Esophagus muscularis mucosa (tissue), 4 donors: ENCODE measurements at regions not wholly inside any gene's neighbourhood (a gene's known extent, or its start where the extent isn't known, plus 50 kb on each side); places are given as distances from the start of the nearest gene placed in this dataset.

Source experiments
- DNase-seq: peaks from one replicate; pipeline ENCODE4 v3.0.0-alpha.2; 2017; ENCODE audit errors: extremely low spot score
- H3K27ac ChIP-seq, 4 donors: fragments of 200-600 bp; sonication (generic); replicated peaks in 1 of 4; 1 replicate in 3 of 4; 2 replicates in 1 of 4; pipeline ENCODE4 v1.5.1; 2016 to 2019; ENCODE audit warnings: mild to moderate bottlenecking in 1 of 4
- H3K27me3 ChIP-seq, 4 donors: fragments of 200-600 bp; sonication (generic); one replicate each; pipeline versions ENCODE4 v1.5.1 to v1.6.0; 2016 to 2019
- H3K36me3 ChIP-seq, 4 donors: fragments of 200-600 bp; sonication (generic); one replicate each; pipeline ENCODE4 v1.5.1; 2016 to 2019
- H3K4me1 ChIP-seq, 4 donors: fragments of 200-600 bp; sonication (generic); one replicate each; pipeline ENCODE4 v1.5.1; 2016 to 2019
- H3K4me3 ChIP-seq, 4 donors: fragments of 200-600 bp; sonication (generic); 1 replicate in 2 of 4; 2 replicates in 2 of 4; pipeline ENCODE4 v1.5.1; 2016 to 2019; ENCODE audit warnings: mild to moderate bottlenecking in 4 of 4, moderate library complexity in 1 of 4
- H3K9me3 ChIP-seq, 4 donors: fragments of 200-600 bp; sonication (generic); 1 replicate in 3 of 4; 2 replicates in 1 of 4; pipeline ENCODE4 v1.5.1; 2016 to 2019
- EP300 ChIP-seq: sonication (generic); formaldehyde crosslinking; IDR thresholded peaks from one replicate; pipeline ENCODE4 v1.6.1; 2017; ENCODE audit warnings: antibody characterized with exemption
- POLR2A ChIP-seq: fragments of 450-650 bp; IDR thresholded peaks from one replicate; pipeline ENCODE4 v1.6.1; 2017; ENCODE audit warnings: antibody characterized with exemption, moderate library complexity, mild to moderate bottlenecking, low read depth
- POLR2AphosphoS5 ChIP-seq, 2 donors: sonication (generic); formaldehyde crosslinking; IDR thresholded peaks; one replicate each; pipeline ENCODE4 v1.6.1; 2017; ENCODE audit warnings: antibody characterized with exemption in 2 of 2
- WGBS: methylation state at CpG from one replicate; pipeline ENCODE4 v1.1.5; 2018; 5-methylcytosine and 5-hydroxymethylcytosine counted together
- intact Hi-C: fragments of 100-400 bp; cut with DNase I; formaldehyde crosslinking; loops from one replicate; pipeline ENCODE4 v1.15.1; 2023
- TF ChIP-seq, protein P1 (sequence below), 3 experiments: fragments of 200-600 bp in 2 of 3; fragments of 450-650 bp in 1 of 3; sonication (generic) in 2 of 3; IDR thresholded peaks; one replicate each; pipeline ENCODE4 v1.5.1; 2017 to 2019; ENCODE audit warnings: antibody characterized with exemption in 3 of 3, mild to moderate bottlenecking in 2 of 3, moderate library complexity in 1 of 3

DNA sequence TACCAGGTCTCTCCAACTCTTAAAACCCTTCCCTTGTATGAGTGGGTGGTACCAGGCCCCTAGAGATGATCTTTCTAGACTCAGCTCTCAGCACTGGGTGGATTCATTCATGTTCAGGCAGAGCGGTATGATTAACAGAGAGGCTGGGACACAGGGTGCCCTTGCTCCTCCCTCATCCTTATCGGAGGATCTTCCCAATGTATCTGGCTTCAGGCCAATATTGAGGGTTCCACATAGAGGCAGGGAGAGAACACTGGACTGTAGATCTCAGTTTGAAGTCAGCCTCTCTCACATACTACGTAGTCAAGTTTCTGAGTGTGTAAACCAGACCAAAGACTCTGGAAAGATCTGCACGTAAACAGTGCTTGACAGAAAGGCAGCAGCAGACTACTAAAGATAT, 366.2 kb downstream of the DHX35 start:
- Histone ChIP-seq H3K4me3 (no peak overlapping the region), H3K27ac (no peak overlapping the region), H3K4me1 (no peaks in the 10 kb centered on the region), H3K27me3 (no peaks in the 10 kb centered on the region), H3K36me3 (no peaks in the 10 kb centered on the region), H3K9me3 (no peaks in the 10 kb centered on the region)
- intact Hi-C loops: no loop called here
- DNase-seq: no peak
- TF ChIP-seq, protein P1, sequence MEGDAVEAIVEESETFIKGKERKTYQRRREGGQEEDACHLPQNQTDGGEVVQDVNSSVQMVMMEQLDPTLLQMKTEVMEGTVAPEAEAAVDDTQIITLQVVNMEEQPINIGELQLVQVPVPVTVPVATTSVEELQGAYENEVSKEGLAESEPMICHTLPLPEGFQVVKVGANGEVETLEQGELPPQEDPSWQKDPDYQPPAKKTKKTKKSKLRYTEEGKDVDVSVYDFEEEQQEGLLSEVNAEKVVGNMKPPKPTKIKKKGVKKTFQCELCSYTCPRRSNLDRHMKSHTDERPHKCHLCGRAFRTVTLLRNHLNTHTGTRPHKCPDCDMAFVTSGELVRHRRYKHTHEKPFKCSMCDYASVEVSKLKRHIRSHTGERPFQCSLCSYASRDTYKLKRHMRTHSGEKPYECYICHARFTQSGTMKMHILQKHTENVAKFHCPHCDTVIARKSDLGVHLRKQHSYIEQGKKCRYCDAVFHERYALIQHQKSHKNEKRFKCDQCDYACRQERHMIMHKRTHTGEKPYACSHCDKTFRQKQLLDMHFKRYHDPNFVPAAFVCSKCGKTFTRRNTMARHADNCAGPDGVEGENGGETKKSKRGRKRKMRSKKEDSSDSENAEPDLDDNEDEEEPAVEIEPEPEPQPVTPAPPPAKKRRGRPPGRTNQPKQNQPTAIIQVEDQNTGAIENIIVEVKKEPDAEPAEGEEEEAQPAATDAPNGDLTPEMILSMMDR (IDR thresholded peaks at IDR 0.05): no peak
- TF ChIP-seq POLR2A (no peak), POLR2AphosphoS5 (IDR thresholded peaks at IDR 0.05) (no peak), EP300 (no peak)
- WGBS: 73% methylated on average over 4 of the region's 4 CpGs

GRCh38 chr20:39326050-39326449, 363.9 kb downstream of the DHX35 start:
- Histone ChIP-seq H3K9me3 (no peaks in the 10 kb centered on the region), H3K36me3 (no peaks in the 10 kb centered on the region), H3K4me1 (no peaks in the 10 kb centered on the region), H3K4me3 (no peak overlapping the region), H3K27ac (no peak overlapping the region), H3K27me3 (no peaks in the 10 kb centered on the region)
- intact Hi-C loops: no loop called here
- 74% methylated on average over 3 of the region's 3 CpGs for WGBS
- TF ChIP-seq EP300 (no peak), POLR2AphosphoS5 (IDR thresholded peaks at IDR 0.05) (no peak), POLR2A (no peak)
- TF ChIP-seq, protein P1 (IDR thresholded peaks at IDR 0.05): no peak
- no peak for DNase-seq

- no peaks in the 10 kb centered on the region for H3K36me3 ChIP-seq
- DNase-seq: no peak
- WGBS: 26% methylated on average over 2 of the region's 2 CpGs
Observed at GRCh38 chr20:39318911-39319310, 356.8 kb downstream of the DHX35 start.

DNA sequence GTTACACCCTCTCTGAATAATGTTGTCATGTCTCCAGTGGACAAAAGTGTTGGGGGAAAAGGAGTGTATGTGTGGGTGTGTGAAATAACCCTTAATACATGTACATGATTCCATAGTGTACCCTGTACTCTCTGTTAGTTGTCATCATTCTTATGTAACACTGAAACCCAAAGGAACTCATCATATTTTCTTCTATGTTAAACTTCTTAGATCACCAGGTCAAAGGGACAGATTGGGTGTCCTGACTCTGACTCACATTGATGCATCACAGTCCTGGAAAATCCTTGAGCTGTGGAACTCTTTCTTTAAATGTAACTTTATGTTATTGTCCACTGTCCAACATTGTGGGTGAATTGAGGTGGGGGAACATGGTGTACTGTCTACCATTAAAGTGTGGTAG, 350.5 kb downstream of the DHX35 start:
- Histone ChIP-seq H3K36me3 (no peaks in the 10 kb centered on the region), H3K4me1 (peaks cover 0 to 5% (median 0%) of the 10 kb centered on the region in 4 donors), H3K9me3 (peaks cover 0 to 7% (median 3%) of the 10 kb centered on the region in 4 donors), H3K27ac (no peak overlapping the region), H3K27me3 (no peaks in the 10 kb centered on the region), H3K4me3 (no peak overlapping the region)
- intact Hi-C loops: no loop called here
- no peak for DNase-seq
- TF ChIP-seq, protein P1 (IDR thresholded peaks at IDR 0.05): no peak
- TF ChIP-seq EP300: no peak
- TF ChIP-seq POLR2AphosphoS5 (IDR thresholded peaks at IDR 0.05): no peak
- TF ChIP-seq POLR2A: no peak

More at GRCh38 chr20:39318911-39319310, 356.8 kb downstream of the DHX35 start:
- Histone ChIP-seq H3K4me3 (no peak overlapping the region), H3K4me1 (no peaks in the 10 kb centered on the region), H3K9me3 (no peaks in the 10 kb centered on the region), H3K27ac (no peak overlapping the region), H3K27me3 (no peaks in the 10 kb centered on the region)
- intact Hi-C loops: no loop called here
- no peak for TF ChIP-seq POLR2AphosphoS5 (IDR thresholded peaks at IDR 0.05)
- TF ChIP-seq POLR2A: no peak
- TF ChIP-seq, protein P1 (IDR thresholded peaks at IDR 0.05): no peak
- TF ChIP-seq EP300: no peak

GRCh38 chr20:39311851-39312506, 349.8 kb downstream of the DHX35 start:
- Histone ChIP-seq H3K36me3 (no peaks in the 10 kb centered on the region), H3K27ac (no peak overlapping the region), H3K4me1 (peaks cover 0 to 5% (median 0%) of the 10 kb centered on the region in 4 donors), H3K9me3 (peaks cover 0 to 7% (median 3%) of the 10 kb centered on the region in 4 donors), H3K27me3 (no peaks in the 10 kb centered on the region), H3K4me3 (no peak overlapping the region)
- no peak for DNase-seq
- 44% methylated on average over 1 of the region's 1 CpG for WGBS
- intact Hi-C loops: no loop called here
- TF ChIP-seq POLR2A (no peak), EP300 (no peak), POLR2AphosphoS5 (IDR thresholded peaks at IDR 0.05) (no peak)
- TF ChIP-seq, protein P1 (IDR thresholded peaks at IDR 0.05): no peak
